Choroid plexus epithelial cell (primary cell): ENCODE measurements at regions not wholly inside any gene's neighbourhood (a gene's known extent, or its start where the extent isn't known, plus 50 kb on each side); places are given as distances from the start of the nearest gene placed in this dataset.

Source experiments
- DNase-seq: peaks from one replicate; pipeline ENCODE4 v3.0.0-alpha.2; 2010; ENCODE audit warnings: low read depth
- H3K4me3 ChIP-seq: 2 replicates; pipeline ENCODE4 v1.5.1; 2011; ENCODE audit warnings: low read depth, mild to moderate bottlenecking, control low read depth, low read length, moderate library complexity
- TF ChIP-seq, protein P1 (sequence below): conservative IDR thresholded peaks from 2 replicates; pipeline ENCODE4 v1.5.1; 2011; ENCODE audit warnings: low read depth, mild to moderate bottlenecking, control low read depth, inconsistent platforms, low read length, moderate library complexity

DNA sequence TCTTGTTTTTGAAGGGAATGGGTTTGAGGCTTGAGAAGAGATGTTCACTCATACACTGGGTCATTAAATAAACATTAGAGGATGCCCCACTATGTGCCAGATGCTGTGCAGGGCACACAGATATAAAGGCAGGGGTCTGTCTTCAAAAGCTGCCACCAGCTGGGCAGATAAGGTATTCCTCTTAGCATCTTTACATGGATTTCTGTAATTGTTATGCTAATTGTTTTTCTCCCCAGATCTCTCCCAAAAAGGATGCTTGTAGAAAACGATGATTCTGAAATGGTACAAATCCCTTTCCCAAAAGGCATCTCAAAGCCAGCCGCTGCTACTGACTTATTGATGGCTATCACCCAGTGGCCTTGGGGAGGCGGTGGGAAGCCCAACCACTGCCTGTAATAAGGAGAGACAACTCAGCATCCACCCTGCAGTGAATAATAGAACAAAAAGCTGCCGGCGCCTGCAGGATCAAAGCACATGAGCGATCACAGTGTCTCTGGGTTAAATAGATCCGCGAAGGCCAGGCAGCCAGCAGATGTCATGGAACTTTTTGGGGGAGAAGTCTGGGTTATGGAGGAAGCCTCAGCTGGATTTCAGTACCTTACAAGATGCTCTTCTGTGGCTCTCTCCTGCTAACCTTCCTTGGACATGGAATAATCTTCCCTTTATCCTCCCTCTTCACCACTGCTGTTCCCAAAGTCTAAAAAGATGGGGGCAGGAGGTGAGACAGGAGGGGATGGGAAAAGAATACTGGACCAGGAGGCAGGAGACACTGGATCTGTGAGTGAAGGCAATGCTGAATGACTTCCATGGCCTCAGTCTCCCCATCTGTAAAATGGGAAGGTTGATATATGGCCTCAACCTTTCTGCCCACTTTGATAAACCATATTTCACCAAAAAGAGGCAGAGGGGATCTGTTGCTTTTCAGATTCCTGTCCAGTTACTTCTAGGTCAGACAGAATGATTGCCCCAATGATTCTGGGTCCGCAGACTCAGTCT lies 54.8 kb upstream of the CD34 start:
- DNase-seq: no peak
- TF ChIP-seq, protein P1, sequence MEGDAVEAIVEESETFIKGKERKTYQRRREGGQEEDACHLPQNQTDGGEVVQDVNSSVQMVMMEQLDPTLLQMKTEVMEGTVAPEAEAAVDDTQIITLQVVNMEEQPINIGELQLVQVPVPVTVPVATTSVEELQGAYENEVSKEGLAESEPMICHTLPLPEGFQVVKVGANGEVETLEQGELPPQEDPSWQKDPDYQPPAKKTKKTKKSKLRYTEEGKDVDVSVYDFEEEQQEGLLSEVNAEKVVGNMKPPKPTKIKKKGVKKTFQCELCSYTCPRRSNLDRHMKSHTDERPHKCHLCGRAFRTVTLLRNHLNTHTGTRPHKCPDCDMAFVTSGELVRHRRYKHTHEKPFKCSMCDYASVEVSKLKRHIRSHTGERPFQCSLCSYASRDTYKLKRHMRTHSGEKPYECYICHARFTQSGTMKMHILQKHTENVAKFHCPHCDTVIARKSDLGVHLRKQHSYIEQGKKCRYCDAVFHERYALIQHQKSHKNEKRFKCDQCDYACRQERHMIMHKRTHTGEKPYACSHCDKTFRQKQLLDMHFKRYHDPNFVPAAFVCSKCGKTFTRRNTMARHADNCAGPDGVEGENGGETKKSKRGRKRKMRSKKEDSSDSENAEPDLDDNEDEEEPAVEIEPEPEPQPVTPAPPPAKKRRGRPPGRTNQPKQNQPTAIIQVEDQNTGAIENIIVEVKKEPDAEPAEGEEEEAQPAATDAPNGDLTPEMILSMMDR: peak; percentile 27

DNA sequence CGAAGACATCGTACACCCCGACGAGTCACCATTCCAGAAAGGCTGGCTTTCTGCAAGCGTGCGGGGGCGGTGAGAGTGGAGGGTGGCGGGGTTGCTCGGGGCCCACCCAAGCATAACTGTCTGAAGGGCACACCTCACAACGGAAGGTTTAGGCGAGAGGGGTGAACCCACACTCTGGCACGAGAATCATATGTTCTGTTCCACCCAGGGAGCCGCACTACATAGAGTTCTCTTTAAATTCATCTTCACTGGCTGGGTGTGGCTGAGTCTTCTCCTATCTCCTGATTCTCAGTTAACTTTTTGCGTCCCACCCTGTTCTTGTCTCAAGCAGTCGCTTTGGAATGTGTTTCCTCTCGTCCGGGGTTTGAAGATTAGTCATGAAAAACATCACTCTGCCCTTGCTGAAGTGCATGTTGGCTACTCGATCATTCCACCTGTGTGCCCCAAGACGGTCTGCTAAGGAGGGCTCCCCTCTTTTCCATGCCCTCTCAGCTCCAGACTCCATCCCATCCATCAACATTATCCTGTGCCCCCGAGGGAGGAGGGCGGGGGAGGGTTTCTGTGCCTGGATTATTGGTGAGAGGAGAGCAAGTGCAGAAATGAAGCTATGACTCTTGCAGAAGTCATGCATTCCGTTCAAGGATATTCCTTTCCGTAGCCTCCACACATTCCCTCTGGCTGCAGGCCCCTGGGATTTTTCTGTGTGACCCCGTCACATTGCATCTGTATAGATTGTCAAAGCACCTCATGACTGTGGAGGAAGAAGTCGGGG lies 53.5 kb upstream of the CD34 start:
- H3K4me3 ChIP-seq: no peak overlapping the region
- TF ChIP-seq, protein P1: no peak
- DNase-seq: peak; percentile 47

More for the DNA sequence above, 54.8 kb upstream of the CD34 start:
- H3K4me3 ChIP-seq: no peak overlapping the region

DNA sequence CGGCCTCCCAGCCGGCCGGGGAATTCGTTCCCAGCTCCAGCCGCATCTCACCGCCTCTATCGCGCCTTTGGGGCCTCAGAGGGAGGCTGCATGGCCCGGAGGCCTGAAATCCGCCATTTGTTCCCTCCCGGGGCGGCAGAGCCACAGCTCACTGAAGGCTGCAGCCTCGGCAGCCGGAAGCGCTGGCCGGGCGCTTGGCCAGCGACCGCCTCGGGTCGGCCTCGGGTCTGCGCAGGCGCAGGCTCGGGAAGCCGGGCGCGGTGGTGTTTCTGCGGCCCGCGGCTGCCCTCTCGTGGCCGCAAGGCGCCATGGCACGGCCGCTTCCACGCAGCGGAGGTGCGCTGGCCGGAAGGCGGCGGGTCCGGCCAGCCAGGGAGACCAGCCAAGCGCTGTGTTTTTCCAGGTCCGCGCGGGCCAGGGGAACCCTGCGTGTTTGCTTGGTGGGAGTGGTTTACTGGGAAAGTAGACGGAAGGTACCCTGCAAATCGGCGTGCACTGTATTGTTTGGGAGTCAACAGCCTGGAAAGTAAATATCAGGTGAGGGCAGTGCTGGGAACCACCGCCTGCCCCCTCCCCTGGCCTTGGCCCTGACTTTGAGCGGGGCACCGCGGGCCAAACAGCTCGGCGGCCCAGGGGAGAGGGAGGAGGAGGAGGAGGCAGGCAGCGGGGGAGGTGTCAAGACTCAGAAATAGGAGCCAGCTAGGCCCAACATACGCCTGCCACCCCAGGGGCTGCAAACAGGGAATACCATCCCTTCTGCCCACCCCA lies 52.7 kb upstream of the CD34 start:
- peak; percentile 85 for DNase-seq
- TF ChIP-seq, protein P1: peak; percentile 68

DNA sequence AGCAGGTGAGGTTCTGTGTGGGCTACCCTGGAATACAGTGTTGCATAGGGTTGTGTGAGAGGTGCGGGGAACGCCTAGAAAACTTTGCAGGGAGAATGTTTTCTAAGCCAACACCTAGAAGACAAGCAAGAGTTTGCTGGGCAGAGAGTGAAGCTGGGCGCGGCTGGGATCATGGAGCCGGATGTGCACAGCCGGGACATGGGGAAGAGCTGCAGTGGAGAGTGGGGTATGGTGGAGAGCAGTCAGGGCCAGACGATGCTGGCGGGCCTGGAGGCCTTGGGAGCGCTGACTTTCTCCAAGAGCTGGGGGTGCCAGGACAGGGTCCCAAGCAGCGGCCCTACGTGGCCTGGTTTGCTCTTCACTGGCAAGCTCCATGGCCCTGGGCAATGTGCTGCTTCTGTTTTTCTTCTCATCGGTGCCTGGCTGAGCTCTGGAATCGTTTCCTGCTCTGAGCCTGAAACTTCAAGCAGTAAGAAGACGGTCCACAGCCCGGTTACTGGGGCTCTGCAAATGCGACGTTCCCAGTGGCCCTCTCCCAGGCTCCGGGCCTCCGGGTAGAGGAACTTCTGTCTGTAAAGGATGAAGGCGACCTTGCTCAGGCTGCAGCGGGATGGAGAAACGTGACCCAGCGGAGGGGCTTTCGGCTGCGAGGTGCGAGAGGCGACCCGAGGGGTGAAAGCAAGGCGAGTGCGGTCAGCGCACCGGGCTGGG lies 51.9 kb upstream of the CD34 start:
- peak overlapping the region; percentile 67 for H3K4me3 ChIP-seq
- DNase-seq: peak; percentile 45
- TF ChIP-seq, protein P1: no peak

More for the DNA sequence above, 52.7 kb upstream of the CD34 start:
- peak overlapping the region; percentile 67 for H3K4me3 ChIP-seq
